H9 (cell line): ENCODE measurements at regions not wholly inside any gene's neighbourhood (a gene's known extent, or its start where the extent isn't known, plus 50 kb on each side); places are given as distances from the start of the nearest gene placed in this dataset.
A peak's percentile ranks its signal among the peaks of the same experiment; 100 is the strongest.

Experiments used
- DNase-seq: peaks from one replicate; pipeline ENCODE4 v3.0.0-alpha.2; 2017
- H2AFZ ChIP-seq: one replicate; pipeline ENCODE4 v1.6.1; 2013; ENCODE audit warnings: mild to moderate bottlenecking, low read length, control low read depth, moderate library complexity
- H2AK5ac ChIP-seq: 2 replicates; pipeline ENCODE4 v1.6.1; 2013; ENCODE audit warnings: low read length, control low read depth, mixed read lengths; ENCODE audit not compliant: insufficient read length
- H2BK120ac ChIP-seq: one replicate; pipeline ENCODE4 v1.6.1; 2013; ENCODE audit warnings: low read depth, mild to moderate bottlenecking, low read length, control low read depth, inconsistent platforms; ENCODE audit not compliant: poor library complexity, severe bottlenecking
- H2BK12ac ChIP-seq: 2 replicates; pipeline ENCODE4 v1.6.1; 2013; ENCODE audit warnings: low read length, control low read depth, mixed read lengths, low read depth; ENCODE audit not compliant: insufficient read length
- H2BK15ac ChIP-seq: 2 replicates; pipeline ENCODE4 v1.6.1; 2013; ENCODE audit warnings: low read depth, low read length, control low read depth
- H2BK20ac ChIP-seq: one replicate; pipeline ENCODE4 v1.6.1; 2013; ENCODE audit warnings: low read depth, mild to moderate bottlenecking, low read length, control low read depth, inconsistent platforms; ENCODE audit not compliant: poor library complexity, severe bottlenecking
- H2BK5ac ChIP-seq: 2 replicates; pipeline ENCODE4 v1.6.1; 2013; ENCODE audit warnings: low read length, control low read depth, mixed read lengths; ENCODE audit not compliant: insufficient read length
- H3K14ac ChIP-seq: 2 replicates; pipeline ENCODE4 v1.6.1; 2013; ENCODE audit warnings: low read length, control low read depth; ENCODE audit not compliant: insufficient read depth
- H3K18ac ChIP-seq: 2 replicates; pipeline ENCODE4 v1.6.1; 2013; ENCODE audit warnings: low read depth, mild to moderate bottlenecking, mixed read lengths, low read length, control low read depth; ENCODE audit not compliant: insufficient read length
- H3K23ac ChIP-seq: 2 replicates; pipeline ENCODE4 v1.6.1; 2013; ENCODE audit warnings: low read length, control low read depth, mixed read lengths, low read depth; ENCODE audit not compliant: insufficient read length
- H3K23me2 ChIP-seq: 2 replicates; pipeline ENCODE4 v1.6.1; 2013; ENCODE audit warnings: low read depth, mild to moderate bottlenecking, mixed read lengths, low read length, control low read depth; ENCODE audit not compliant: insufficient read length, poor library complexity, severe bottlenecking
- H3K27ac ChIP-seq: 2 replicates; pipeline ENCODE4 v1.5.1; 2013; ENCODE audit warnings: low read length, control low read depth, mixed read lengths, low read depth; ENCODE audit not compliant: insufficient read length
- H3K27me3 ChIP-seq: 2 replicates; pipeline ENCODE4 v1.6.1; 2013; ENCODE audit warnings: low read length, control low read depth, inconsistent platforms; ENCODE audit not compliant: insufficient read depth
- H3K4ac ChIP-seq: 2 replicates; pipeline ENCODE4 v1.6.1; 2013; ENCODE audit warnings: low read depth, mild to moderate bottlenecking, control low read depth, inconsistent platforms, low read length, moderate library complexity
- H3K4me1 ChIP-seq: 2 replicates; pipeline ENCODE4 v1.6.1; 2013; ENCODE audit warnings: low read length, control low read depth, inconsistent platforms; ENCODE audit not compliant: insufficient read depth
- H3K4me2 ChIP-seq: 2 replicates; pipeline ENCODE4 v1.6.1; 2013; ENCODE audit warnings: low read length, control low read depth, mixed read lengths; ENCODE audit not compliant: insufficient read length, insufficient read depth
- H3K56ac ChIP-seq: 2 replicates; pipeline ENCODE4 v1.6.1; 2013; ENCODE audit warnings: low read depth, mild to moderate bottlenecking, mixed read lengths, low read length, control low read depth; ENCODE audit not compliant: insufficient read length
- H3K79me1 ChIP-seq: 2 replicates; pipeline ENCODE4 v1.6.1; 2013; ENCODE audit warnings: low read depth, mild to moderate bottlenecking, moderate library complexity, low read length, control low read depth, inconsistent platforms; ENCODE audit not compliant: insufficient read depth, poor library complexity, severe bottlenecking
- H3K79me2 ChIP-seq: 2 replicates; pipeline ENCODE4 v1.6.1; 2013; ENCODE audit warnings: low read length, control low read depth, inconsistent platforms; ENCODE audit not compliant: insufficient read depth
- H3K9ac ChIP-seq: 2 replicates; pipeline ENCODE4 v1.6.1; 2013; ENCODE audit warnings: low read length, control low read depth, mixed read lengths; ENCODE audit not compliant: insufficient read length; ENCODE audit errors: extremely low read depth
- H3K9me3 ChIP-seq: one replicate; pipeline ENCODE4 v1.6.1; 2013; ENCODE audit warnings: low read depth, low read length, inconsistent platforms; ENCODE audit not compliant: control insufficient read depth
- H3T11ph ChIP-seq: one replicate; pipeline ENCODE4 v1.6.1; 2013; ENCODE audit warnings: mild to moderate bottlenecking, low read length, control low read depth, inconsistent platforms
- H4K20me1 ChIP-seq: one replicate; pipeline ENCODE4 v1.6.1; 2013; ENCODE audit not compliant: control insufficient read depth, insufficient read length, insufficient read depth
- H4K5ac ChIP-seq: 2 replicates; pipeline ENCODE4 v1.6.1; 2013; ENCODE audit warnings: low read depth, mild to moderate bottlenecking, mixed read lengths, low read length, control low read depth; ENCODE audit not compliant: insufficient read length
- H4K8ac ChIP-seq: replicated peaks from 2 replicates; pipeline ENCODE4 v1.6.1; 2013; ENCODE audit warnings: low read length, control low read depth, mixed read lengths, low read depth; ENCODE audit not compliant: insufficient read length
- H4K91ac ChIP-seq: 2 replicates; pipeline ENCODE4 v1.6.1; 2013; ENCODE audit warnings: low read depth, mild to moderate bottlenecking, moderate library complexity, mixed read lengths, low read length, control low read depth; ENCODE audit not compliant: insufficient read length
- H3K27ac Mint-ChIP-seq, 3 experiments: 2 replicates in 2 of 3; 3 replicates in 1 of 3; pipeline ENCODE4 v1.8.0; 2020 to 2021; ENCODE audit warnings: mixed read lengths in 3 of 3, mild to moderate bottlenecking in 1 of 3, moderate library complexity in 1 of 3
- H3K27me3 Mint-ChIP-seq: 2 replicates; pipeline ENCODE4 v1.8.0; 2021; ENCODE audit warnings: low read depth, mild to moderate bottlenecking, moderate library complexity, mixed read lengths
- H3K36me3 Mint-ChIP-seq, 3 experiments: 2 replicates in 2 of 3; 3 replicates in 1 of 3; pipeline ENCODE4 v1.8.0; 2020 to 2021; ENCODE audit warnings: low read depth in 3 of 3, mixed read lengths in 3 of 3; ENCODE audit not compliant: insufficient read depth in 1 of 3
- H3K4me1 Mint-ChIP-seq, 2 experiments: 2 replicates each; pipeline ENCODE4 v1.8.0; 2020; ENCODE audit warnings: mixed read lengths in 2 of 2
- H3K4me3 Mint-ChIP-seq, 2 experiments: 2 replicates in 1 of 2; 3 replicates in 1 of 2; pipeline ENCODE4 v1.8.0; 2020 to 2021; ENCODE audit warnings: mild to moderate bottlenecking in 2 of 2, mixed read lengths in 2 of 2, moderate library complexity in 1 of 2
- H3K9me3 Mint-ChIP-seq, 2 experiments: 2 replicates in 1 of 2; 3 replicates in 1 of 2; pipeline ENCODE4 v1.8.0; 2020; ENCODE audit warnings: mild to moderate bottlenecking in 2 of 2, mixed read lengths in 2 of 2, moderate library complexity in 1 of 2
- TF ChIP-seq, protein P1 (sequence below): fragments of 200-600 bp; sonication (generic); conservative IDR thresholded peaks from 3 replicates; pipeline ENCODE4 v1.8.0; 2021; ENCODE audit warnings: antibody characterized with exemption, mild to moderate bottlenecking

DNA sequence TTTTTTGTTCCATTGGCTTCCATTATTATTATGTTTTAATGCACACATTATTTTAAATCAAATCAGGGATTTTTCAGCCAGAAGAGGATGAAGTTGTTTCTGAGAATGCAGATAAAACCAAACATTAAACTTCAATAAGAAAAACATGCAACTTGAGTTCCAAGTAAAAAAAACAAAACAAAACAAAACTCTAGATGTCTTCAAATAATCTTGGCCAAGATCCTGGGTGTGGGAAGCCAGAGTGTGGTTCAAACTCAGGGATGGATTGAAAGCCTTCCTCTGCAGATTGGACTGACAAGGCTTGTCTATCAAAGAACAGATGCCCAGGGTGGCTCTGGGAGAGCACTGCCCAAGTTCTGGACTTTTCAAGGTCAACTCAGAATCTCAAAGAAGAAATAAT lies 134.1 kb downstream of the LCA5 start:
- no peak overlapping the region for H3K18ac ChIP-seq
- no peak overlapping the region for H2BK12ac ChIP-seq
- no peak for DNase-seq
- Mint-ChIP-seq H3K27ac (peak overlapping the region in 1 of 3 experiments; percentile 85; a peak in 2 of 7 replicates), H3K27me3 (no peaks in the 10 kb centered on the region), H3K36me3 (peaks cover 0 to 2% (median 0%) of the 10 kb centered on the region in 3 experiments; a peak in 1 of 7 replicates), H3K9me3 (no peaks in the 10 kb centered on the region; a peak in 1 of 5 replicates), H3K4me3 (no peak overlapping the region), H3K4me1 (peaks cover 2 to 8% of the 10 kb centered on the region in 2 experiments; a peak in 3 of 4 replicates)
- no peaks in the 10 kb centered on the region for H3K4me1 ChIP-seq
- H2BK5ac ChIP-seq = no peak overlapping the region
- no peak overlapping the region for H4K5ac ChIP-seq
- no peaks in the 10 kb centered on the region for H3K9me3 ChIP-seq
- H3K27me3 ChIP-seq = no peaks in the 10 kb centered on the region
- no peak overlapping the region for H2AFZ ChIP-seq
- H3K23ac ChIP-seq = no peak overlapping the region
- TF ChIP-seq, protein P1, sequence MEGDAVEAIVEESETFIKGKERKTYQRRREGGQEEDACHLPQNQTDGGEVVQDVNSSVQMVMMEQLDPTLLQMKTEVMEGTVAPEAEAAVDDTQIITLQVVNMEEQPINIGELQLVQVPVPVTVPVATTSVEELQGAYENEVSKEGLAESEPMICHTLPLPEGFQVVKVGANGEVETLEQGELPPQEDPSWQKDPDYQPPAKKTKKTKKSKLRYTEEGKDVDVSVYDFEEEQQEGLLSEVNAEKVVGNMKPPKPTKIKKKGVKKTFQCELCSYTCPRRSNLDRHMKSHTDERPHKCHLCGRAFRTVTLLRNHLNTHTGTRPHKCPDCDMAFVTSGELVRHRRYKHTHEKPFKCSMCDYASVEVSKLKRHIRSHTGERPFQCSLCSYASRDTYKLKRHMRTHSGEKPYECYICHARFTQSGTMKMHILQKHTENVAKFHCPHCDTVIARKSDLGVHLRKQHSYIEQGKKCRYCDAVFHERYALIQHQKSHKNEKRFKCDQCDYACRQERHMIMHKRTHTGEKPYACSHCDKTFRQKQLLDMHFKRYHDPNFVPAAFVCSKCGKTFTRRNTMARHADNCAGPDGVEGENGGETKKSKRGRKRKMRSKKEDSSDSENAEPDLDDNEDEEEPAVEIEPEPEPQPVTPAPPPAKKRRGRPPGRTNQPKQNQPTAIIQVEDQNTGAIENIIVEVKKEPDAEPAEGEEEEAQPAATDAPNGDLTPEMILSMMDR = no peak
- no peak overlapping the region for H3K4ac ChIP-seq
- H3K14ac ChIP-seq = no peak overlapping the region
- H2BK120ac ChIP-seq = no peak overlapping the region
- H2AK5ac ChIP-seq = no peak overlapping the region
- no peaks in the 10 kb centered on the region for H3K79me2 ChIP-seq
- no peaks in the 10 kb centered on the region for H4K20me1 ChIP-seq
- no peak overlapping the region for H2BK15ac ChIP-seq
- no peak overlapping the region for H3K9ac ChIP-seq
- H3K27ac ChIP-seq = no peak overlapping the region
- H3T11ph ChIP-seq = no peak overlapping the region
- H3K79me1 ChIP-seq = no peaks in the 10 kb centered on the region
- no peak overlapping the region for H3K56ac ChIP-seq
- no peaks in the 10 kb centered on the region for H3K23me2 ChIP-seq
- H2BK20ac ChIP-seq = no peak overlapping the region
- H4K91ac ChIP-seq = no peak overlapping the region
- no peak overlapping the region for H4K8ac ChIP-seq
- H3K4me2 ChIP-seq = no peak overlapping the region
